Sigmoid colon (tissue), 4 donors: ENCODE measurements at regions not wholly inside any gene's neighbourhood (a gene's known extent, or its start where the extent isn't known, plus 50 kb on each side); places are given as distances from the start of the nearest gene placed in this dataset.

Experiments used
- POLR2AphosphoS5 ChIP-seq, 4 donors: sonication (generic); formaldehyde crosslinking; IDR thresholded peaks; one replicate each; pipeline ENCODE4 v1.6.1; 2017; ENCODE audit warnings: antibody characterized with exemption in 4 of 4
- TF ChIP-seq, protein P1 (sequence below), 4 experiments: fragments of 450-650 bp in 3 of 4; fragments of 200-600 bp in 1 of 4; IDR thresholded peaks; one replicate each; pipeline ENCODE4 v1.5.1; 2016 to 2019; ENCODE audit warnings: antibody characterized with exemption in 4 of 4, mild to moderate bottlenecking in 3 of 4, moderate library complexity in 2 of 4

DNA sequence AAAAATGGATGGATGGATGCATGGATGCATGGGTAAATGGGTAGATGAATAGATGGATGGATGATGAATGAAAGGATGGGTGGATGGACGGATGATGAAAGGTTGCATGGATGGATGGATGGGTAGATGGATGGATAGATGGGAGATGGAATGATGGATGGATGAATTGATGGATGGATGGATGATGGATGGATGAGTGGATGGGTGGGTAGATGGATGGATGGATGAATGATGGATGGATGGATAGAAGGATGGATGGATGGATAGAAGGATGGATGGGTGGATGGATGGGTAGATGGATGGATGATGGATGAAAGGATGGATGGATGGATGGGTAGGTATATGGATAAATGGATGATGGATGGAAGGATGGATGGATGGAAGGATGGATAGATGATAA is 115.1 kb upstream of the LSM14A start:
- TF ChIP-seq, protein P1, sequence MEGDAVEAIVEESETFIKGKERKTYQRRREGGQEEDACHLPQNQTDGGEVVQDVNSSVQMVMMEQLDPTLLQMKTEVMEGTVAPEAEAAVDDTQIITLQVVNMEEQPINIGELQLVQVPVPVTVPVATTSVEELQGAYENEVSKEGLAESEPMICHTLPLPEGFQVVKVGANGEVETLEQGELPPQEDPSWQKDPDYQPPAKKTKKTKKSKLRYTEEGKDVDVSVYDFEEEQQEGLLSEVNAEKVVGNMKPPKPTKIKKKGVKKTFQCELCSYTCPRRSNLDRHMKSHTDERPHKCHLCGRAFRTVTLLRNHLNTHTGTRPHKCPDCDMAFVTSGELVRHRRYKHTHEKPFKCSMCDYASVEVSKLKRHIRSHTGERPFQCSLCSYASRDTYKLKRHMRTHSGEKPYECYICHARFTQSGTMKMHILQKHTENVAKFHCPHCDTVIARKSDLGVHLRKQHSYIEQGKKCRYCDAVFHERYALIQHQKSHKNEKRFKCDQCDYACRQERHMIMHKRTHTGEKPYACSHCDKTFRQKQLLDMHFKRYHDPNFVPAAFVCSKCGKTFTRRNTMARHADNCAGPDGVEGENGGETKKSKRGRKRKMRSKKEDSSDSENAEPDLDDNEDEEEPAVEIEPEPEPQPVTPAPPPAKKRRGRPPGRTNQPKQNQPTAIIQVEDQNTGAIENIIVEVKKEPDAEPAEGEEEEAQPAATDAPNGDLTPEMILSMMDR (IDR thresholded peaks at IDR 0.05): no peak
- TF ChIP-seq POLR2AphosphoS5 (IDR thresholded peaks at IDR 0.05): no peak
